ENCODE measurements at regions not wholly inside any gene's neighbourhood (a gene's known extent, or its start where the extent isn't known, plus 50 kb on each side); places are given as distances from the start of the nearest gene placed in this dataset.

DNA sequence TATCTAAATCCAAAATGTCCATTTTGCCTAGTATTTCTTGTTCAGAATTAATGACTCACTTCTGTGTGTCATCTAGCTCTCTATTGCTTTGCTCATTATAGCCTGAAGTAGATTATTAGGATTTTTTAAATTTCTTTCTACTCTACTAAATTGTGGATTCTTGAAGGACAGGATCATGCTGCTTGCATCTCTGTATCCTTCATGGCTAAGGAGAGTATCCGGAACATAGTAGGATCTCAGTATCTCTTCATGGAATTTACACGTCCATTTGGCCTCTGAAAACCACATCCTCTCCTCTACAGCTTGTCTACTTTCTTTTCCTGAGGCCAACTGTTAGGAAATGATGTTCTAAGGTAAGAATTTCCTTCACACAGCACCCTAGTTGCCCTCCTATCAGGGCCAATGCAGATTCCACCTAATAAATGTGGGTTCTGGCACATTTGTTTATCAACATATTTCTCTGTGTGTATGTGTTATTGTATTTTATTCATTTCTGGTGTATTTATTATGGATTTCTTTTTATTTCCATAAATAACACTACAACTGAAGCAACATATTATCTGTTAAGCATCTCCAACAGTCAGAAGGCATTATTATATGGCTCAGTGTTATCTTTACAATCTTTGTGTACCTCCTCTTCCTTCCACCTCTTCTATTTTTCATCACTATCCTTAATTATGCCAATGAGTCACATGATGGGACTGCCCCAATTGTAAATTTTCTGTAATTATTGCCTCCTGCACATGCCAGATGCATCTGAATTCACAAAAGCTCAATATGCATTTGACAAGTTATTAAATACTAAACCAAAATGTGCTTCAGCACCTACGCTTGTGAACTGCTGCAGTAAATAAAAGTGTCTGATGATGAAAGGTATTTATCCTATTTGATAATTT lies 557.8 kb upstream of the TLE4 start:
- Histone ChIP-seq H3K9me3 (no peaks in the 10 kb centered on the region), H3K27me3 (no peaks in the 10 kb centered on the region), H3K27ac (no peak overlapping the region), H3K4me3 (no peak overlapping the region), H3K36me3 (no peaks in the 10 kb centered on the region), H3K4me1 (no peaks in the 10 kb centered on the region)
- intact Hi-C loops (cut with DNase I; ENCODE audit: low total_unique reads), result no loop called here
- no peak for ATAC-seq
- TF ChIP-seq POLR2A (IDR thresholded peaks at IDR 0.05), result no peak
- TF ChIP-seq, protein P1, sequence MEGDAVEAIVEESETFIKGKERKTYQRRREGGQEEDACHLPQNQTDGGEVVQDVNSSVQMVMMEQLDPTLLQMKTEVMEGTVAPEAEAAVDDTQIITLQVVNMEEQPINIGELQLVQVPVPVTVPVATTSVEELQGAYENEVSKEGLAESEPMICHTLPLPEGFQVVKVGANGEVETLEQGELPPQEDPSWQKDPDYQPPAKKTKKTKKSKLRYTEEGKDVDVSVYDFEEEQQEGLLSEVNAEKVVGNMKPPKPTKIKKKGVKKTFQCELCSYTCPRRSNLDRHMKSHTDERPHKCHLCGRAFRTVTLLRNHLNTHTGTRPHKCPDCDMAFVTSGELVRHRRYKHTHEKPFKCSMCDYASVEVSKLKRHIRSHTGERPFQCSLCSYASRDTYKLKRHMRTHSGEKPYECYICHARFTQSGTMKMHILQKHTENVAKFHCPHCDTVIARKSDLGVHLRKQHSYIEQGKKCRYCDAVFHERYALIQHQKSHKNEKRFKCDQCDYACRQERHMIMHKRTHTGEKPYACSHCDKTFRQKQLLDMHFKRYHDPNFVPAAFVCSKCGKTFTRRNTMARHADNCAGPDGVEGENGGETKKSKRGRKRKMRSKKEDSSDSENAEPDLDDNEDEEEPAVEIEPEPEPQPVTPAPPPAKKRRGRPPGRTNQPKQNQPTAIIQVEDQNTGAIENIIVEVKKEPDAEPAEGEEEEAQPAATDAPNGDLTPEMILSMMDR (IDR thresholded peaks at IDR 0.05 in 4 of 5, conservative IDR thresholded peaks at IDR 0.05 in 1 of 5), result no peak
- no peak for DNase-seq
- in situ Hi-C loops (cut with MboI; ENCODE audit: low sequenced_read_pairs in 4 of 4), result no loop called here

DNA sequence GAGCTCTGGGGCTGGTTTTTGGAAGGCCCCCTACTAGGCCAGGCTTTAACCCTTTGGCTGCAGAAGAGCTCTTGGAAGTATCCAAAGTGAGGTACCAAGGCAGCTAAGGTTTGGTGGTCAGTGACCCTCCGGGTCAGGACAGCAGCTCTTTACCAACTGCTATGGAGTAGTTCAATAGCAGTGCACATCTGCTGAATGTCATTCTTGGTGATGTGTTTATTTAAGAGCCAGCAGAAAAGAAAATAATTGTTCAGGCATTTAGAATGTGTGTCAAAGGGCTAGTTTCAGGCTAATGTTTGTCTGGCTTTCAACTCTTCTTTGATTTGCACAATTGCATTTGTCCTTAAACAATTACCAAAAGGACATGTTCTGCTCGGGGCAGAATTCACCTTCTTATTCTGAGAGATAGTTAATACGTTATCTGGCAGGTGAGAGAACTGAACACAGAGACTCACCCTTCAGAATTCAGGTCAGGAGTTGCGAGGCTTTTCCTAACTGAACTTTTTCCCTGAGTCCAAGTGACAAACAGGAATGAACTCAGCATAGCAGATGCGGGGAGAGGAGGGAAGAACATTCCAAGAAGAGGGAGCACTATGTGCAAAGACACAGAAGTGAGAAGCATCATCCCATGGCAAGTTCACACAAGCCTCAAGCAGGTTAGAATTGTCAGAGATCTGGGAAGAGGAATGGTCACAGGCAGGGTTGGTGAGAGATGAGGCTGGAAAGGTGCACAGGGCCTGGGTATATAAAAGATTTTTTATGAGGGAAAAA lies 556.7 kb upstream of the TLE4 start:
- Histone ChIP-seq H3K9me3 (no peaks in the 10 kb centered on the region), H3K36me3 (no peaks in the 10 kb centered on the region), H3K27ac (no peak overlapping the region), H3K27me3 (no peaks in the 10 kb centered on the region), H3K4me1 (no peaks in the 10 kb centered on the region), H3K4me3 (no peak overlapping the region)
- in situ Hi-C loops (cut with MboI; ENCODE audit: low sequenced_read_pairs in 4 of 4) (no loop called here), intact Hi-C loops (cut with DNase I; ENCODE audit: low total_unique reads) (no loop called here)
- TF ChIP-seq, protein P1 (IDR thresholded peaks at IDR 0.05 in 4 of 5, conservative IDR thresholded peaks at IDR 0.05 in 1 of 5), result no peak
- no peak for TF ChIP-seq POLR2A (IDR thresholded peaks at IDR 0.05)
- DNase-seq (no peak), ATAC-seq (no peak)

DNA sequence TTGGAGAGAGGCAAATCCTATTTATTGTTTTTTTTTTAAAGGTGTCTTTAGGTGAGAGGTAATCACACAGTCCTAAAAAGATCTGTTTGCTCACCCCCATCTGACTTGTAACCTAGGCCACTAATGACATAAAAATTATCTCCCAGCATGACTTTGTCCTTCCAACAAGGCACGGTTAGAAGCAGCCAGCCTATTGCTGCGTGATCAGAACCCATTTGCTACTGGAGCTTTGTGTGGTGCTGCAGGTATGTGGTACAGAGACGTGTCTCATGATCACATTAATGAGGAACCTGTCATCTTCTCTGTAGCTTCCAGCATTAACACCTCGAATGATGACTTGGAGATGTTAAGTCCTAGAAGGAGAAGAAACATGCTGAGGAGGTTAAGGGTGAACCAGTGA lies 555.8 kb upstream of the TLE4 start:
- Histone ChIP-seq H3K36me3 (no peaks in the 10 kb centered on the region), H3K9me3 (no peaks in the 10 kb centered on the region), H3K4me3 (no peak overlapping the region), H3K27me3 (no peaks in the 10 kb centered on the region), H3K27ac (no peak overlapping the region), H3K4me1 (no peaks in the 10 kb centered on the region)
- no peak for DNase-seq
- in situ Hi-C loops (cut with MboI; ENCODE audit: low sequenced_read_pairs in 4 of 4), result no loop called here
- intact Hi-C loops (cut with DNase I; ENCODE audit: low total_unique reads), result no loop called here
- TF ChIP-seq POLR2A (IDR thresholded peaks at IDR 0.05), result no peak
- TF ChIP-seq, protein P1 (IDR thresholded peaks at IDR 0.05 in 4 of 5, conservative IDR thresholded peaks at IDR 0.05 in 1 of 5), result no peak
- no peak for ATAC-seq

DNA sequence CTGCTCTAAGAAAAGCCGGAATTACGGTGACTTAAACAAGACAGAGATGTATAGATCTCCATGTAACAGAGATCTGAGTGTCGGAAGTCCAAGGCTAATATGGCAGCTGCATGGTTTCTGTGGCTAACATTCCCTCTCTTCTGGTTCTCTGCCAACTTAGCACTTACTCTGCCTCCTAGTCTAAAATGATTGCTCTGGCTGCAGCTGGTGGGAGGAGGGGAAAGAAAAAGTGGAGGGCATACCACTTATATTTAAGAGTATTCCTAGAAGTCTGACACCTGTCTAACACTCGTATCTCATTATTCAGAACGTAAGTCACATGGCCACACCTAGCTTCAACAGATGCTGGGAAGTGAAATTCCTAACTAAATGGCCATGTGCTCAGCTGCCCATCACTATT lies 551.5 kb upstream of the TLE4 start:
- no peaks in the 10 kb centered on the region for H3K9me3 ChIP-seq
- no peak for DNase-seq
- in situ Hi-C loops (cut with MboI; ENCODE audit: low sequenced_read_pairs in 4 of 4), result no loop called here
- no peak overlapping the region for H3K4me3 ChIP-seq
- H3K27me3 ChIP-seq, result no peaks in the 10 kb centered on the region
- no peaks in the 10 kb centered on the region for H3K36me3 ChIP-seq
- no peak overlapping the region for H3K27ac ChIP-seq
- ATAC-seq, result no peak
- no peaks in the 10 kb centered on the region for H3K4me1 ChIP-seq
- intact Hi-C loops (cut with DNase I; ENCODE audit: low total_unique reads), result no loop called here
- no peak for TF ChIP-seq POLR2A (IDR thresholded peaks at IDR 0.05)
- TF ChIP-seq, protein P1 (IDR thresholded peaks at IDR 0.05 in 4 of 5, conservative IDR thresholded peaks at IDR 0.05 in 1 of 5), result no peak

Data from gastrocnemius medialis (tissue), 4 donors.